HCT116 (cell line): ENCODE measurements at regions not wholly inside any gene's neighbourhood (a gene's known extent, or its start where the extent isn't known, plus 50 kb on each side); places are given as distances from the start of the nearest gene placed in this dataset.

ENCODE experiments used
- ATAC-seq: fragments of 200-7000 bp; cut with Tn5 transposase; 2 replicates; pipeline ENCODE4 v1.9.1; 2020; ENCODE audit warnings: mild to moderate bottlenecking, moderate library complexity
- BruUV-seq: library from RNA; stranded (reverse); fragments of 400-500 nt; replicated peaks from 2 replicates; lab custom pipeline; 2021; lab: Mats Ljungman, UMichigan
- CTCF ChIA-PET: fragments of 300-600 bp; sonication (Branson Sonifier 250); formaldehyde crosslinking; loops from one replicate; lab custom pipeline; 2021; ENCODE audit warnings: antibody characterized with exemption; lab: Charles Lee
- POLR2A ChIA-PET: fragments of 300-600, 350-600 bp; sonication (Branson Sonifier 250); formaldehyde crosslinking; loops from one replicate; lab custom pipeline; 2021; ENCODE audit warnings: antibody characterized with exemption; lab: Charles Lee
- RAD21 ChIA-PET, 2 experiments: fragments of 300-600 bp; sonication (Branson Sonifier 250); formaldehyde crosslinking; loops; one replicate each; lab custom pipeline; 2023; ENCODE audit warnings: low total read pairs in 2 of 2; ENCODE audit not compliant: uncharacterized antibody in 2 of 2, unreplicated experiment in 2 of 2, low non-redundant PET in 1 of 2; lab: Charles Lee
- DNase-seq: peaks from one replicate; pipeline ENCODE4 v3.0.0-alpha.2; 2010; ENCODE audit warnings: low read depth, low spot score
- H2AFZ ChIP-seq: fragments of 200-600 bp; shearing (Covaris generic), sonication (generic); 2 replicates; pipeline ENCODE4 v1.6.1; 2017; ENCODE audit warnings: low read depth, mixed run types, mixed read lengths, antibody characterized with exemption, low read length; ENCODE audit not compliant: poor library complexity, severe bottlenecking
- H3K27ac ChIP-seq: 2 replicates; pipeline ENCODE4 v1.5.1; 2012; ENCODE audit warnings: low read depth, low read length
- H3K27me3 ChIP-seq: fragments of 200-600 bp; sonication (generic); 2 replicates; pipeline ENCODE4 v1.6.1; 2016; ENCODE audit warnings: mixed run types, low read length, mixed read lengths; ENCODE audit not compliant: insufficient read depth
- H3K36me3 ChIP-seq, 2 experiments: fragments of 200-500 bp in 1 of 2; fragments of 200-600 bp in 1 of 2; sonication (Bioruptor generic) in 1 of 2; sonication (generic) in 1 of 2; 2 replicates each; pipeline versions ENCODE4 v1.5.1 to v1.6.1; 2014 to 2016; ENCODE audit warnings: low read length in 2 of 2, inconsistent platforms in 1 of 2, mixed read lengths in 1 of 2, mixed run types in 1 of 2; ENCODE audit not compliant: insufficient read depth in 2 of 2, control insufficient read depth in 1 of 2
- H3K4me1 ChIP-seq, 2 experiments: fragments of 200-600 bp in 1 of 2; sonication (generic) in 1 of 2; 2 replicates each; pipeline versions ENCODE4 v1.5.1 to v1.6.1; 2012 to 2017; ENCODE audit warnings: low read length in 2 of 2, inconsistent platforms in 1 of 2, mild to moderate bottlenecking in 1 of 2, mixed read lengths in 1 of 2, mixed run types in 1 of 2, moderate library complexity in 1 of 2; ENCODE audit not compliant: insufficient read depth in 2 of 2, control insufficient read depth in 1 of 2
- H3K4me2 ChIP-seq: fragments of 200-600 bp; sonication (generic); 2 replicates; pipeline ENCODE4 v1.6.1; 2017; ENCODE audit warnings: mixed run types, low read length, mixed read lengths
- H3K4me3 ChIP-seq, 2 experiments: fragments of 200-600 bp in 1 of 2; sonication (generic) in 1 of 2; replicated peaks in 1 of 2; 2 replicates each; pipeline ENCODE4 v1.5.1; 2011 to 2016; ENCODE audit warnings: low read length in 2 of 2, control low read depth in 1 of 2, low read depth in 1 of 2, mild to moderate bottlenecking in 1 of 2, mixed read lengths in 1 of 2, mixed run types in 1 of 2
- H3K79me2 ChIP-seq: fragments of 200-600 bp; sonication (generic); 2 replicates; pipeline ENCODE4 v1.6.1; 2017; ENCODE audit warnings: mild to moderate bottlenecking, mixed run types, low read length, moderate library complexity, mixed read lengths; ENCODE audit not compliant: insufficient read depth
- H3K9ac ChIP-seq: fragments of 200-600 bp; sonication (generic); 2 replicates; pipeline ENCODE4 v1.6.1; 2016; ENCODE audit warnings: low read length, mixed read lengths
- H3K9me2 ChIP-seq: fragments of 200-600 bp; sonication (generic), shearing (Covaris generic); 2 replicates; pipeline ENCODE4 v1.6.1; 2017; ENCODE audit warnings: mixed run types, mild to moderate bottlenecking, moderate library complexity; ENCODE audit not compliant: insufficient read depth
- H3K9me3 ChIP-seq, 2 experiments: fragments of 200-500 bp in 1 of 2; fragments of 200-600 bp in 1 of 2; sonication (Bioruptor generic) in 1 of 2; sonication (generic) in 1 of 2; 2 replicates each; pipeline ENCODE4 v1.6.1; 2014 to 2017; ENCODE audit warnings: low read length in 2 of 2, mixed read lengths in 2 of 2, inconsistent platforms in 1 of 2, low read depth in 1 of 2, mild to moderate bottlenecking in 1 of 2, mixed run types in 1 of 2, moderate library complexity in 1 of 2; ENCODE audit not compliant: control insufficient read depth in 1 of 2, insufficient read depth in 1 of 2
- H4K20me1 ChIP-seq: fragments of 200-600 bp; sonication (generic), shearing (Covaris generic); 2 replicates; pipeline ENCODE4 v1.6.1; 2017; ENCODE audit warnings: mixed run types, mild to moderate bottlenecking, moderate library complexity; ENCODE audit not compliant: insufficient read depth
- CBX3 ChIP-seq: IDR thresholded peaks from 2 replicates; pipeline ENCODE4 v1.6.1; 2012; ENCODE audit warnings: low read depth
- CEBPB ChIP-seq: IDR thresholded peaks from 2 replicates; pipeline ENCODE4 v1.6.1; 2012; ENCODE audit warnings: low read depth
- EGR1 ChIP-seq: IDR thresholded peaks from 2 replicates; pipeline ENCODE4 v1.6.1; 2012; ENCODE audit warnings: low read depth
- ELF1 ChIP-seq: IDR thresholded peaks from 2 replicates; pipeline ENCODE4 v1.6.1; 2012; ENCODE audit warnings: low read depth, borderline replicate concordance
- EZH2 ChIP-seq: fragments of 200-600 bp; sonication (generic); IDR thresholded peaks from 2 replicates; pipeline ENCODE4 v1.6.1; 2017; ENCODE audit warnings: antibody characterized with exemption, mixed run types
- FOSL1 ChIP-seq: IDR thresholded peaks from 2 replicates; pipeline ENCODE4 v1.6.1; 2012; ENCODE audit warnings: low read depth
- POLR2A ChIP-seq: IDR thresholded peaks from 2 replicates; pipeline ENCODE4 v1.7.0; 2011; ENCODE audit warnings: borderline replicate concordance; ENCODE audit not compliant: insufficient read depth, insufficient read length; ENCODE audit errors: extremely low read depth
- POLR2AphosphoS5 ChIP-seq: IDR thresholded peaks from 2 replicates; pipeline ENCODE4 v1.6.1; 2011; ENCODE audit warnings: mild to moderate bottlenecking, low read depth, low read length, moderate library complexity
- RAD21 ChIP-seq: IDR thresholded peaks from 2 replicates; pipeline ENCODE4 v1.6.1; 2012; ENCODE audit warnings: low read depth, mild to moderate bottlenecking
- SIN3A ChIP-seq: IDR thresholded peaks from 2 replicates; pipeline ENCODE4 v1.6.1; 2012; ENCODE audit warnings: low read depth
- SP1 ChIP-seq: IDR thresholded peaks from 2 replicates; pipeline ENCODE4 v1.6.1; 2012; ENCODE audit warnings: low read depth
- SRF ChIP-seq: IDR thresholded peaks from 2 replicates; pipeline ENCODE4 v1.6.1; 2012; ENCODE audit warnings: low read depth
- YY1 ChIP-seq: IDR thresholded peaks from 2 replicates; pipeline ENCODE4 v1.6.1; 2011; ENCODE audit warnings: low read length, low read depth, moderate library complexity, mild to moderate bottlenecking; ENCODE audit not compliant: insufficient replicate concordance; ENCODE audit errors: extremely low read depth
- ZFX ChIP-seq: fragments of 450-650 bp; IDR thresholded peaks from 2 replicates; pipeline ENCODE4 v1.6.1; 2017
- ZNF274 ChIP-seq: fragments of 200-500 bp; sonication (Bioruptor generic); IDR thresholded peaks from 2 replicates; pipeline ENCODE4 v1.6.1; 2014; ENCODE audit warnings: mild to moderate bottlenecking, low read depth, low read length, inconsistent platforms
- intact Hi-C: fragments of 100-400 bp; cut with micrococcal nuclease; formaldehyde crosslinking; loops from 2 replicates; pipeline ENCODE4 v1.10.0; 2022
- TF ChIP-seq, protein P1 (sequence below): IDR thresholded peaks from 2 replicates; pipeline ENCODE4 v1.6.1; 2012
- TF ChIP-seq, protein P2 (sequence below), 3 experiments: fragments of 200-600 bp in 1 of 3; sonication (generic) in 1 of 3; IDR thresholded peaks in 2 of 3; conservative IDR thresholded peaks in 1 of 3; 2 replicates each; pipeline ENCODE4 v1.5.1; 2012 to 2017; ENCODE audit warnings: low read depth in 2 of 3, low read length in 2 of 3, antibody characterized with exemption in 1 of 3, borderline replicate concordance in 1 of 3, control low read depth in 1 of 3, mild to moderate bottlenecking in 1 of 3, mixed read lengths in 1 of 3, mixed run types in 1 of 3, moderate library complexity in 1 of 3; ENCODE audit not compliant: insufficient read depth in 1 of 3
- TF ChIP-seq, protein P3 (sequence below): IDR thresholded peaks from 2 replicates; pipeline ENCODE4 v1.6.1; 2012
- TF ChIP-seq, protein P4 (sequence below): IDR thresholded peaks from 2 replicates; pipeline ENCODE4 v1.6.1; 2012; ENCODE audit warnings: low read depth

DNA sequence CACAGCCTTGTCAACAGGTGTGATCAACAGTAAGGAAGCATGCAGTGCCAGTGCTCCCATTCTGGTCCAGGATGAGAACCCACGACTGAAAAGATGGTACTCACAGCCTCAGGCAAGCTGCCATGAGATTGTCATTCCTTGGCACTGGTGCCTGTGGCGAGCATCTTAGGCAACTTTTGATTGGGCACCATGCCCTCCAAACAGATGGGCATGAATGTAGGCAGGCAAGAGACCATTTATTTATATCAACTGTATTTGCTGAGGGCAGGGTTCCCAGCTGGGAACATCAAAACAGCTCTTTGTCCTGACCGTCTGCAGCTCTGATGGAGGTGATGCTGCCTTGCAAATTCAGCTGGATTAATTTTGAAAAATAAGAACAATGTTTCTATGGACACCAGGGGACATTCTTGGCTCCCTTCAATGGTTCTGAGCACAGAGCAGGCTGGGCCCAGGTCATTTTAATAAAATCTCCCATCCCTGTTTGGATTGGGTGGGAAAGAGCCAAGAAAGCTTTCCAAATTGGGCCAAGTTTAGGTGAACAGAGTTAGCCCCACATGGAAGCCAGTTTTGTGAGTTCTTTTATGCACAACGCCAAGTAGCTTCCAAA is 522.5 kb downstream of the RMST start:
- DNase-seq (no peak), ATAC-seq (no peak)
- Histone ChIP-seq H3K27me3 (no peaks in the 10 kb centered on the region), H3K79me2 (no peaks in the 10 kb centered on the region), H3K9me2 (no peaks in the 10 kb centered on the region), H3K4me1 (no peaks in the 10 kb centered on the region), H3K27ac (no peak overlapping the region), H3K9ac (no peak overlapping the region), H3K4me2 (no peak overlapping the region), H3K9me3 (no peaks in the 10 kb centered on the region), H2AFZ (no peak overlapping the region), H3K36me3 (no peaks in the 10 kb centered on the region), H4K20me1 (no peaks in the 10 kb centered on the region), H3K4me3 (no peak overlapping the region)
- CTCF ChIA-PET = no interaction called here
- POLR2A ChIA-PET = no interaction called here
- RAD21 ChIA-PET = no interaction called here
- intact Hi-C loops = no loop called here
- TF ChIP-seq ZFX (no peak), SP1 (no peak), FOSL1 (no peak), RAD21 (no peak), YY1 (no peak), ZNF274 (no peak), SRF (no peak), CEBPB (no peak), ELF1 (no peak), EGR1 (no peak), POLR2AphosphoS5 (no peak), EZH2 (no peak), POLR2A (no peak), CBX3 (no peak), SIN3A (no peak)
- TF ChIP-seq, protein P1, sequence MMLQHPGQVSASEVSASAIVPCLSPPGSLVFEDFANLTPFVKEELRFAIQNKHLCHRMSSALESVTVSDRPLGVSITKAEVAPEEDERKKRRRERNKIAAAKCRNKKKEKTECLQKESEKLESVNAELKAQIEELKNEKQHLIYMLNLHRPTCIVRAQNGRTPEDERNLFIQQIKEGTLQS = no peak
- TF ChIP-seq, protein P2, sequence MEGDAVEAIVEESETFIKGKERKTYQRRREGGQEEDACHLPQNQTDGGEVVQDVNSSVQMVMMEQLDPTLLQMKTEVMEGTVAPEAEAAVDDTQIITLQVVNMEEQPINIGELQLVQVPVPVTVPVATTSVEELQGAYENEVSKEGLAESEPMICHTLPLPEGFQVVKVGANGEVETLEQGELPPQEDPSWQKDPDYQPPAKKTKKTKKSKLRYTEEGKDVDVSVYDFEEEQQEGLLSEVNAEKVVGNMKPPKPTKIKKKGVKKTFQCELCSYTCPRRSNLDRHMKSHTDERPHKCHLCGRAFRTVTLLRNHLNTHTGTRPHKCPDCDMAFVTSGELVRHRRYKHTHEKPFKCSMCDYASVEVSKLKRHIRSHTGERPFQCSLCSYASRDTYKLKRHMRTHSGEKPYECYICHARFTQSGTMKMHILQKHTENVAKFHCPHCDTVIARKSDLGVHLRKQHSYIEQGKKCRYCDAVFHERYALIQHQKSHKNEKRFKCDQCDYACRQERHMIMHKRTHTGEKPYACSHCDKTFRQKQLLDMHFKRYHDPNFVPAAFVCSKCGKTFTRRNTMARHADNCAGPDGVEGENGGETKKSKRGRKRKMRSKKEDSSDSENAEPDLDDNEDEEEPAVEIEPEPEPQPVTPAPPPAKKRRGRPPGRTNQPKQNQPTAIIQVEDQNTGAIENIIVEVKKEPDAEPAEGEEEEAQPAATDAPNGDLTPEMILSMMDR (IDR thresholded peaks at IDR 0.05 in 2 of 3, conservative IDR thresholded peaks at IDR 0.05 in 1 of 3; ENCODE audit: borderline replicate concordance in 1 of 3, insufficient read depth in 1 of 3, low read depth in 2 of 3, low read length in 2 of 3) = no peak
- TF ChIP-seq, protein P3, sequence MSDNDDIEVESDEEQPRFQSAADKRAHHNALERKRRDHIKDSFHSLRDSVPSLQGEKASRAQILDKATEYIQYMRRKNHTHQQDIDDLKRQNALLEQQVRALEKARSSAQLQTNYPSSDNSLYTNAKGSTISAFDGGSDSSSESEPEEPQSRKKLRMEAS = no peak
- TF ChIP-seq, protein P4, sequence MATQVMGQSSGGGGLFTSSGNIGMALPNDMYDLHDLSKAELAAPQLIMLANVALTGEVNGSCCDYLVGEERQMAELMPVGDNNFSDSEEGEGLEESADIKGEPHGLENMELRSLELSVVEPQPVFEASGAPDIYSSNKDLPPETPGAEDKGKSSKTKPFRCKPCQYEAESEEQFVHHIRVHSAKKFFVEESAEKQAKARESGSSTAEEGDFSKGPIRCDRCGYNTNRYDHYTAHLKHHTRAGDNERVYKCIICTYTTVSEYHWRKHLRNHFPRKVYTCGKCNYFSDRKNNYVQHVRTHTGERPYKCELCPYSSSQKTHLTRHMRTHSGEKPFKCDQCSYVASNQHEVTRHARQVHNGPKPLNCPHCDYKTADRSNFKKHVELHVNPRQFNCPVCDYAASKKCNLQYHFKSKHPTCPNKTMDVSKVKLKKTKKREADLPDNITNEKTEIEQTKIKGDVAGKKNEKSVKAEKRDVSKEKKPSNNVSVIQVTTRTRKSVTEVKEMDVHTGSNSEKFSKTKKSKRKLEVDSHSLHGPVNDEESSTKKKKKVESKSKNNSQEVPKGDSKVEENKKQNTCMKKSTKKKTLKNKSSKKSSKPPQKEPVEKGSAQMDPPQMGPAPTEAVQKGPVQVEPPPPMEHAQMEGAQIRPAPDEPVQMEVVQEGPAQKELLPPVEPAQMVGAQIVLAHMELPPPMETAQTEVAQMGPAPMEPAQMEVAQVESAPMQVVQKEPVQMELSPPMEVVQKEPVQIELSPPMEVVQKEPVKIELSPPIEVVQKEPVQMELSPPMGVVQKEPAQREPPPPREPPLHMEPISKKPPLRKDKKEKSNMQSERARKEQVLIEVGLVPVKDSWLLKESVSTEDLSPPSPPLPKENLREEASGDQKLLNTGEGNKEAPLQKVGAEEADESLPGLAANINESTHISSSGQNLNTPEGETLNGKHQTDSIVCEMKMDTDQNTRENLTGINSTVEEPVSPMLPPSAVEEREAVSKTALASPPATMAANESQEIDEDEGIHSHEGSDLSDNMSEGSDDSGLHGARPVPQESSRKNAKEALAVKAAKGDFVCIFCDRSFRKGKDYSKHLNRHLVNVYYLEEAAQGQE = no peak
- no TSS peak for BruUV-seq
